Activated CD4-positive, CD25-positive, alpha-beta regulatory T cell treated with anti-CD3 and anti-CD28 coated beads, Interleukin-2, amount 50 U/mL, for 24 hours (primary cell): ENCODE measurements at regions not wholly inside any gene's neighbourhood (a gene's known extent, or its start where the extent isn't known, plus 50 kb on each side); places are given as distances from the start of the nearest gene placed in this dataset.

Source experiments
- ATAC-seq, 2 donors: fragments of 150-1000 bp; cut with Tn5 transposase; one replicate each; pipeline ENCODE4 v1.10.0; 2021; ENCODE audit warnings: mild to moderate bottlenecking in 1 of 2, moderate library complexity in 1 of 2

GRCh38 chr13:47603365-47603764 is 397.7 kb downstream of the SUCLA2 start:
- no peak for ATAC-seq

GRCh38 chr13:47598340-47598911 is 402.6 kb downstream of the SUCLA2 start:
- no peak for ATAC-seq

- ATAC-seq = no peak
These were observed 406.2 kb downstream of the SUCLA2 start for GRCh38 chr13:47594833-47595232.

GRCh38 chr13:47592256-47592655 is 408.8 kb downstream of the SUCLA2 start:
- no peak for ATAC-seq

- no peak for ATAC-seq
These were observed 412.4 kb downstream of the SUCLA2 start for GRCh38 chr13:47588676-47589075.

GRCh38 chr13:47572375-47572774 is 428.7 kb downstream of the SUCLA2 start:
- ATAC-seq = no peak

GRCh38 chr13:47564041-47564440 is 437.0 kb downstream of the SUCLA2 start:
- ATAC-seq = no peak

- ATAC-seq = no peak
These were observed 444.4 kb downstream of the SUCLA2 start for GRCh38 chr13:47556703-47557102.

GRCh38 chr13:47555235-47555634 is 445.8 kb downstream of the SUCLA2 start:
- no peak for ATAC-seq

GRCh38 chr13:47553329-47553977 is 447.6 kb downstream of the SUCLA2 start:
- ATAC-seq = no peak

GRCh38 chr13:47549219-47549752 is 451.8 kb downstream of the SUCLA2 start:
- ATAC-seq = no peak

- no peak for ATAC-seq
These were observed 452.7 kb downstream of the SUCLA2 start for GRCh38 chr13:47548294-47548840.

GRCh38 chr13:47546391-47547225 is 454.5 kb downstream of the SUCLA2 start:
- ATAC-seq = no peak

- ATAC-seq = no peak
These were observed 455.7 kb downstream of the SUCLA2 start for GRCh38 chr13:47545201-47546024.

- ATAC-seq = no peak
These were observed 461.8 kb downstream of the SUCLA2 start for GRCh38 chr13:47539317-47539716.

- ATAC-seq = no peak
These were observed 477.3 kb downstream of the SUCLA2 start for GRCh38 chr13:47523771-47524170.

- ATAC-seq = no peak
These were observed 479.1 kb downstream of the SUCLA2 start for GRCh38 chr13:47521890-47522487.

- ATAC-seq = no peak
These were observed 481.4 kb downstream of the SUCLA2 start for GRCh38 chr13:47519626-47520025.

GRCh38 chr13:47518530-47518929 is 482.5 kb downstream of the SUCLA2 start:
- ATAC-seq = no peak

GRCh38 chr13:47511647-47512046 is 489.4 kb downstream of the SUCLA2 start:
- ATAC-seq = no peak

- ATAC-seq = no peak
These were observed 492.4 kb downstream of the SUCLA2 start for GRCh38 chr13:47508527-47509228.
